Nucleus accumbens (tissue), 56 donors: ENCODE measurements at regions not wholly inside any gene's neighbourhood (a gene's known extent, or its start where the extent isn't known, plus 50 kb on each side); places are given as distances from the start of the nearest gene placed in this dataset.

Experiments used
- DNase-seq, 56 donors: peaks; one replicate each; lab custom pipeline; 2025; lab: John Stamatoyannopoulos, UW

DNA sequence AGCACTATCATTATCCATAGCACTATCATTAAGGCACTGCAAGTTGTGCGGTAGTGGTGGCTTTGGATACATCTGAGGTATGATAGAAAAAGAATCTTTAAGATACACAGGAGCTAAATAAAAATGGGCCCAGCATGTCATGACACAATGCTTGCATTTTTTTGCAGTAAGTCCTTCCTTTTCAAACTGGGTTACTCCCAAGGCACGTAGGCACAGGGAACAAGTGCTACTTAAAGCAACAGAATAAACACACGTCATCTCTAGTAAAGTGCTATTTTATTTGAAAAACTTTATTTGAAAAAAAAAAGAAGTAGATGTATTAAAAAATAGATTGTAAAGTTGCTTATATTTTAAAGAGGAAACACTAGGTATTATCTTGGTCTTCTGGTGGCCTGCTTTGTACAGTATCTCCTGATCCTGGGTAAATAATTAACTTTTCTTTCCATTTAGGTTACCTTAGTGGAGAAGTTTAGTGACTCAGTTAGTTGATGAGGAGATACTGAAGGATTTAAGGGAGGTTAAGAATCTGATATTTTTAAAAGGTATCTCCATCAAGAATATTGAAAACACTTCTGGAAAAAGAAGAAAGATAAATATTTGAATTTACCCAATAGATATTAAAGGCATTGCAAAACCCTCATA is 129.6 kb downstream of the EDN1 start:
- DNase-seq, result no peak

- no peak for DNase-seq
Observed at GRCh38 chr6:12420626-12421025, 130.5 kb downstream of the EDN1 start.

GRCh38 chr6:12421596-12421995 is 131.4 kb downstream of the EDN1 start:
- DNase-seq, result no peak

GRCh38 chr6:12422848-12423247 is 132.7 kb downstream of the EDN1 start:
- DNase-seq, result no peak

GRCh38 chr6:12423832-12424231 is 133.7 kb downstream of the EDN1 start:
- DNase-seq, result no peak

DNA sequence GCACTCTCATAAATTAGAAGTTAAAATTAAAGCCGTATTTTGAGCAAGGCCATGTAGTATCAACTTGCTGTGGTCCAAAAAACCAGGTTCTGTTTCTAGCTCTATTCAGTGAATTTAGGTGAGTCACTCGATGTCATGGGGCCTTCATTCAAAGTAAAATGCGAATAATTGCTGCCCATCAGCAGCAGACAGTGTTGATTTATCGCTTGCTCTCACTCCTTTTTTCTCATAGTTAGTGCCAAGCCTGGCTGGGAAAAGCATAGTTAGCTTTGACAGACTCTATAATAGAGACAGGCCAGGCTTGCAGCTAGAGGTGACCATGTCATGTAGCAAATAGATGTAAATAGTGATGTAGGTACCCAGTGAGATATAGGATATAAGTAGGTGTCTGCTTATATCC is 136.0 kb downstream of the EDN1 start:
- no peak for DNase-seq

DNA sequence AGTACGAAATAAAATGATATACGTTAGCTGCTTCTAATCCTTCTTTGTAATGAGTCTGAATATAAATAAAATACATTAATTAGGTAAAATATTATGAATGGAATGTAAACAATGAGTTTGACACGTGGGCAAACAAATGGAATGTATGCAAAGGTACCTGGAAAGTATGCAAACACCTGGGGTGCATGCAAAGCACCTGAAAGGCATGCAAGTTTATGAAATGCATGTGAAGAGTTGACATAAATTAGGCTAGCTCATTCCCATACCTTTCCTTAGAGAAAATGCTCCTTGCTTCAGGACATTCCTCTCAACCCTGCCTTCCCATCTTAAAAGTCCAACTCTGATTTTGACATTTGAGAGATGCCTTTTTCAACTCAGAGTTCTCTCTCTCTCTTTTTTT is 140.9 kb downstream of the EDN1 start:
- no peak for DNase-seq

- DNase-seq, result no peak
Observed at GRCh38 chr6:12436224-12436623, 146.1 kb downstream of the EDN1 start.

DNA sequence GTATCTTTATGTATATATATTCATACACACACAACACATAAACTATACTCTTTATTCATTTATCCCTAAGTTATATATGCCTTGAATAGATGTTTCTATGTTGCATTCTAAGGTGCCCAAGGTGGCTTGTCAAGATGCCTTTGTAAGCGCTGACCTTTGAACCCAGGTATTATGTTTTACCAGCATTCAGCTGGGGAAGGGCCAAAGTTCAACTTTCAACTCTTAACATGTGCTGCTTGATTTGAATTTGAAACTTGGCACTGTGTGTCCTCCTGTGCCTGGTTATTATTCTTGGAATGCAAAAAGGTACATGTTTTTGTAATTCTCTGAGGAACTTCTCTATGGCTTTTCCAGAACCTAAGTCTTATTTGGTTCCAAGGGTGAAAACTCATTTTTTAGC is 146.5 kb downstream of the EDN1 start:
- no peak for DNase-seq

DNA sequence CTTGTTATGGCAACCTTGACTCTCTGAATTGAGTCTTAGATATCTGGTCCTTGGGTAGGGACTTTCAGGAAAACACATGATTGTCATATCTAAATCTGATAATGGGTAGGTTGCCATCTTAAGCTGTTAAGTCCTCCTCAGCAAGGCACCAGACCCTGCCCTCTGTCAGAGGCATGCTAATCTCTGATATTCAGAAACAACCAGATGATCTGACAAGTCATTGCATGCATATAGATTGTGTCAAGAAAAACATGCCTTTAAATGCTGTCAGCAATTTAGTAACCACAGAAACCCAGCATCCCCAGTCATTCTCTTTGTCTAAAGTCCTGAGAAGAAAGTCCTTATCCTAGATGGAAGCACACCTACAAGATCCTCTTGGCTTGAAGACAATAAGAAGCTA is 149.1 kb downstream of the EDN1 start:
- no peak for DNase-seq

DNA sequence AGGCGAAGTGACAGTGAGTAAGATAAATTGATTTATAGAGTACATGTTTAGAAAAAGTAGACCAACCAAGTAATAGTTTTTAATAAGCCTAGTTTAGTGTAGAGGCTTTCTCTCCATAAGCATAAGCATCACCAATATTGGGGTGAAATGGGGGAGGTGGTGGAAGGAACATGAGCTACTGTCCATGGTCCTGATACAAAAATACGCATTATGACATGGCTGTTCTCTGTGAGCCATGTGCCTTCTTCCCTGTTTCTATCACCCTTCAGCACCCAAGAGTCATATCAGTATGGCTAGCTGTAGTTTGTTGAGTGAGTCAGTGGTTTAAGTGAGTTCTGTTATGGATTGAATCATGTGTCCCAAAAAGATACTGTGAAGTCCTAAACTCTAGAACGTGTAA is 150.8 kb downstream of the EDN1 start:
- DNase-seq, result no peak

DNA sequence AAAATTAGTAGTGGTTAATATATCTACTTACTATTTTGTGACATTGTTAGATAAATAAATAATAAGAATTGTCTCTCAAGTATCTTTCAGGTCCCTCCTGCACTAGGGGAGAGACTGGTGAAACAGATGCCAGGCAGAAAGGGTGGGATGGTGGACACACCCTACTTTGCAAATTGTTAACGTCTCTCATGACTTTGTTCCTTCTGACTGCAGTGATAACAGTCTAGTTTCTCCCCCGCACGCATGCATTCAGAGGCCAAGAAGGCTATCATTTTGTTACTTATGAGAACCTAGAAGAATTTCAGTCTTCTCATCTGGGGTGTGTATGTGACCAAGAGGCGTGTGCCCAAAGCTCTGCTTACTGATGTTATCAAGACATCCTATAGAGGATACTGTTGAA is 152.3 kb downstream of the EDN1 start:
- no peak for DNase-seq

DNA sequence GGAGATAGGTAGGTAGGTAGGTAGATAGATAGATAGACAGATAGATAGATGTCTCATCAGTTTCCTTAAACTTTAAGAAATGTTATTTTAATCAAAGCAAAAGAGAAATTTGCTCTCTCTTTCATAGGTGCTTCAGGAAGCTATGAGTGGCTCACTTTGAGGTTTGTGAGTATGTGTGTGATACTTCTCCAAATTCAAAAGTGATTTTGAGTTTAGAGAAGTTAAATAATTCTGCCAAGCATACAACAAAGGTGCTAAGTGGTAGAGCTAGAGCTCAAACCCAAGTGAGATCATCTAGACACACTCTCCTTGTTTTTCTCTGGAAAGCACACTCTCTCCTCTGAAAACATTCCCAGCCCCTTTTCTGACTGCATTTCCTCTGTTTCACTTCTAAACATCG is 156.2 kb downstream of the EDN1 start:
- no peak for DNase-seq

DNA sequence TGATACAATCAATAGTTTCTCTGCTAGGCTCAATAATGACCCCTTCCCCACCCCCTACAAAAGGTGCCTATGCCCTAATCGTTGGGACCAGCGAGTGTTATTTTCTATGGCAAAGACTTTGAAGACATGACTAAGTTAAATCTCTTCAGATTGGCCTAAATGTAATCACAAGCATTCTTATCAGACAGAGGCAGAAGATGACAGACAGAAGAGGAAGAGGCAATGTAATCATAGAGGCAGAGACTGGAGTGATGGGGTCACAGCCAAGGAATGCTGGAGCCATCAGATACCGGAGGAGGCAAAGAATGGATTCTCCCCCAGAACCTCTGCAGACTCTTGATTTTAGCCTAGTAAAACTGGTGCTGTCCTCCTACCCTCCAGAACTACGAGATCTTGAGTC is 159.3 kb downstream of the EDN1 start:
- DNase-seq, result no peak

DNA sequence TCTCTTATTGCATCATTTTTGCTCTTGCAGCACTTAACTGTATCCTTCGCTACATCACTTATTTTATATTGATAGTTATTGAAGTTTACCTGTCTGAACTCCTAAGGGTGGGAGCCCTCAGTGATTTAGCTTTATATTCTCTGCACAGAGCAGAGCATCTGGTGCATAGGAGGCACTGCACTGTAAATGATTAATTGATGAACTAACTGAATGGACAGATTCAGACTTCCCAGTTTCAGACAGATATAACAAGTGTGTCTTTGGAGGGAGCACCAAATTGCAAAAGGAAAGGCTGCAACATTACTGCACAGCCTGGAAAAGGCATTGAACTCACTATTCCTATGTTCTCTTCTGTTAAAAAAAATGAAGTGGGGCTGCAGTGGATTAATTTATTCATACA is 160.3 kb downstream of the EDN1 start:
- DNase-seq, result no peak

DNA sequence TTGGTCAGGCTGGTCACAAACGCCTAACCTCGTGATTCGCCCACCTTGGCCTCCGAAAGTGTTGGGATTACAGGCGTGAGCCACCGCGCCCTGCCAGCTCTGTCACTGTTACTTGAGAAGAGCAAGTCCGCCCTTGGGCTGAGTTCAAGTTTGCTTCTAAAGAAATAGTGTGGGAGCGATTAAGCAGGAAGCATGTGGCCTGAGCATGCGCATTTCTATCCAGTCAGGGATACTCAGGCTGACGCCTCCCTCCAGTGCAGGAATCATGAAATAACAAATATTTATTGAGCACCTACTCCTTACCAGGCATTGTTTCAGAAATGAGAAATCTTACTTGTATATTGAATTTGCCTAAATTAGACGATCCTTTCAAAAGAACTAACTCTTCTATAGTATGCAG is 166.2 kb downstream of the EDN1 start:
- DNase-seq, result no peak

DNA sequence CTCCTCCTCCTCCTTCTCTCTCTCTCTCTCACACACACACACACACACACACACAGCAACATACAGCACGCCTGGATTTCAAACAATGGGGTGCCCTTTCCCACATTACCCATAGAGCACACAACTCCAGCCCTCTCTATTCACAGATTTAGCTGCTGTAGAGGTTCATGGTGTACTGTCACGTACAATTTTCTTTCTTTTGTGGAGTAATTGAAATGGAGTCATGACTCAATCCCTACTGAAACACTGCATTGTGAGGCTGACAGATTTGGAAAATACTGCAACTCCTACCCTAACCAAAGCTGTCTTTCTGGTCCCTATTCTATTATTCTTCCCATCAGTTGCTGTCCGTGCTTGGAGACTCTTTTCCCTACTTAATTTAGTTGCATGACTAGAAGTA is 166.9 kb downstream of the EDN1 start:
- DNase-seq, result peak in 5 of 56 donors; percentile 4 to 28 (median 12)

- no peak for DNase-seq
Observed at GRCh38 chr6:12458558-12458957, 168.4 kb downstream of the EDN1 start.

GRCh38 chr6:12459945-12460661 is 169.9 kb downstream of the EDN1 start:
- DNase-seq, result peak in 2 of 56 donors; percentile 6 to 33

GRCh38 chr6:12467706-12468670 is 177.8 kb downstream of the EDN1 start:
- DNase-seq, result no peak

DNA sequence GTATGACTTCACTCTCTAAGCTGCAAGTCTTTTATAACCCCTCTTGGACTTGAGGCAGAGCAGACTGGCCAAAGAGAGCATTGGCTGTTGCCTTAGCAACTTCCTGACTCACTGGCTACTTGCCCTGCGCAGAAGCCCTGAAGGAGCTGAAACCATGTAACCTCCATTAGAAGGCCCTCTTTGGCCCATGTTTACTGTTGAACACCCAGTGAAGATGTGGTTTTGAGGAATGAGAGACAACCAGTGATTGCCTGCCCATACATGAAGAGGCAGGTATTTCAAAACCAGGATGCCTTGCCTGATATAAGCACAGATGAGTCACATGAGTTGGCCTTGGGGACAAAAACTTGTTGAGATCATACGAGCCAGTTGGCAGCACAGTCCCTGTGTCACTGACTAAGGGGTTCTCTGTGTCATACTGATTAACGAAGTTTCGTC is 182.5 kb downstream of the EDN1 start:
- peak in 1 of 56 donors; percentile 8 for DNase-seq
